NCI-H345 treated with DMSO at 0.1 percent for 48 hours (cell line): ENCODE measurements at regions not wholly inside any gene's neighbourhood (a gene's known extent, or its start where the extent isn't known, plus 50 kb on each side); places are given as distances from the start of the nearest gene placed in this dataset.
"Not testable (repeated sequence)": the region's sequence is repeated elsewhere in the genome, so short reads cannot be mapped to it uniquely, and the experiment has no call there.

Experiments
- DNase-seq: peaks from one replicate; lab custom pipeline; 2025; ENCODE audit not compliant: unreplicated experiment; lab: John Stamatoyannopoulos, UW

DNA sequence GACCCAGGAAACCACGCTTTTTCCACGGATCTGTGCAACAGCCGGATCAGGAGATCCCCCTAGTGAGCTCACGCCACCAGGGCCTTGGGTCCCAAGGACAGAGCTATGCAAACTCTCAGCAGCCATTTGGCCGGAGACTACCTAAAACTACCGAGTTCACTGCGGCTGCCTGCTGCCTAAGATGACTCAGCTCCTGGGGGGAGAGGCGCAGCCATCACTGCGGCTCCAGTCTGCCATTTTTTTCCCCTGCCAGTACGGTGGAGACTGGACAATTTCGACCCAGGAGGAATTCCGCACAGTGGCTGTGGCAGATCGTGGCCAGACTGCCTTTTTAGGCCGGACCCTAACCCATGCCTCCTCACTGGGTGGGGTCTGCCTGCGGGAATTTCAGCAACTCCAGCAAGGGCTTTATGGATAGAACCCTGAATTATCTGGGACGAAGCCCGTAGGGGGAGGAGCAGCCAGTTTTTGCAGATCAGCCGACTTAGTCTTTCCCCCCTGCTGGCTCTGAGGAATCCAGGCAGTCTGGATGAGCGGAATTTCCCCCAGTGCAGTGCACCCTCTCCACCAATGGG, 424.9 kb upstream of the UBE2E3 start:
- no peak for DNase-seq

DNA sequence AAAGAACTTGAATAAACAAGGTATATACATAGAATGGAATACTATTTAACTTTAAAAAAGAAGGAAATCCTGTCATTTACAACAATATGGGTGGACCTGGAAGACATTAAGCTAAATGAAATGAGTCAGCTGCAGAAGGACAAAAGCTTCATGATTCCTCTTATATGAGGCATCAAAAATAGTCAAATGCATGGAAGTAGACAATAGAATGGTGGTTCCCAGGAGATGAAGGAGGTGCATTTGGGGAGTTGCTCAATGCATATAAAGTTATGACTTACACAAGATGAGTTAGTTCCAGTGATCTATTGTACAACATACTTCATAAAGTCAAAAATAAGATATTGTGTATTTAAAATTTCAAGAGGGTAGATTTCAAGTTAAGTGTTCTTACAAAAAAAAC, 426.1 kb upstream of the UBE2E3 start:
- DNase-seq, result no peak

DNA sequence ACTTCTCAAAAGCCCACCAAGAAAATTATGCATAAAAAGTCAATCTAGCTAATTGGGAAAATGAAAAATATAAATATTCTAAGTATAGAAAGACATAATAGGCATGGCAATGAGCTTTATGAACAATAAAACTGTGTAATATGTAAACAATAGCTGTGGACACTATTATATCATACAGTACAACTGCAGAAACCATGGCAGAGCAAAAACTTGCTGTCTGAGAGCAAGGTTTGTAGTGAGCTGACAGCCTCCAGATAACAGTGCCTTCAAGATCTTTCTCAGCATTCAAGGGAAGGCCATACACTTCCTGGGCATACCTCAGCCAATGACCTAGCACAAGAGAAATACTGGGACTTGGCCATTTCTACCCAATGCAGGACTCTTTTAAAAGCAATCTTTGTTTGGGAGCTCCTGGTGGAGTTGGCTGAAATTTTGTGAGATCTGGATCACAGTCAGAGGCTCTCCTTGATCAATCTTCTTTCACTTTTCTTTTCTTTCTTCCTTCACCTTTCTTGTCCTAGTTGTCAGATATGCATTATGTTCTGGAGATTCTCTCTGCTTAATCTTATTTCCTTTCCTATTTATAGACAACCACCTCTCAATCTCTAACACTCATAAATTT, 427.2 kb upstream of the UBE2E3 start:
- DNase-seq, result no peak

DNA sequence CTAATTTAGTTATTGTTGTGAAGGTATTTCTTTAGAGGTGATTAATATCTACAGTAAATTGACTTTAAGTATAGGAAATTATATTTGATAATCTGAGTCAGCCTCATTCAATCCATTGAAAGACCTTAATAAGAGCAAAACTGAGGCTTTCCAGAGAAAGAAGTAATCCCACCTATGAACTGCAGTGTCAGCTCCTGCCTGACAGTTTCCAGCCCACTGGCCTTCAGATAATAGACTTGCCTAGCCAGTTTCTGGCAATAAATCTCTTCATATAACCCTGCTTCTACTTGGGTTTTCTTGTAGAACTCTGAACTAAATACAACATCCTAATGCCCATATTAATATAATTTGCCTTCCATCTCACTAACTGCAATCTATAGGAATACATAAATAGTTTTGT, 437.9 kb upstream of the UBE2E3 start:
- DNase-seq, result no peak

DNA sequence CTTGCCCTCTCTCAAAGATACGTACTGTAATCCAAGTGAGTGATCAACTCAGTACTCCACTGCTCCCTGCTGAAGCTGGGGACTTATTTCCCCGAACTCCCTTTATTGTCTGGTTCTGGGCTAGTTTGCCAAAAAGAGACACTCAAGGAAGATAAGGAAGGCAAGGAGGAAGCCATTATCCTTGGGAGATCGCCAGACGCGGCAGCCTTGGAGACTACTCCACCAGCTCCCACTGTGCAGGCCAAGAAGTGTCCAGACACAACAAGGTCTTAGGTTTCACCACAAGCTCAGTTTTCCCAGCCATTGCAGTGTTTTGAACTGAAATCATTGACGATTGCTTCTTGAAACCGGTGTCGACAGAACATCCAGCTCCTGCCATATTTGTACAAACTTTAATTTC, 439.6 kb upstream of the UBE2E3 start:
- no peak for DNase-seq

DNA sequence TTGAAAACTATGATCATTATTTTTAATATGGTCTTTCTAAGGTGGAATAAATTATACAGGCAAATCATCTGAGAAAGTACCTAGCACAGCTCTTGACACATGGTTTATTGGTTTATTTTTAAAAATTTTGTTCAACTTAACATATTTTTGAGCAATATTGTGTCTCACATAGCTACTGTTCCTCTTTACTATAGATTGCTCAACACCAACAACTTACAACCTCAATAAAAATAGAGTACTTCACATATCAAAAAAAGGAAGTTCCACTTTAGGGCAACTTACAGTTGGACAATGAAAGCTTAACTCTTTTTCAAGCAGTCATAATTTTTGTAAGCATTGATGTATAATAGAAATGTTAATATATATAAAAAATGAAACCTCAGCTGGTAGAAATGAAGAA, 440.9 kb upstream of the UBE2E3 start:
- no peak for DNase-seq

DNA sequence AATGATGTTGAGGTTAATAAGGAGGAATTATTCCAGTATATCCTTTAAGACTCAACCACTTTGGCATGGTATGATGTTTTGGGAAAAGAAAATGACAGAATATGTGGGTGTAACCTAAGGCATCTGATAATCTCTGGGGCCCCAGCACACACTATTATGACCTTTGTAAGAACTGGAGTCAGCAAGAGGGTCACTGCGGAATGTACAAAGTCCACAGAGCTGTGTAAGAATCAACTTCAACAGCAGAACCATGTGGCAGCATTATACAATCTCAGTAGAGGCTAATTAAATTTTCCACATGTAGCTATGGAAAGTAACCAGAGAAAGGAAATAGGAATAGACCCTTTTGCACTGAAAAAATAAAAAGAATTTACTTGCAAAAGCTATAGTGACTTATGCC, 445.1 kb upstream of the UBE2E3 start:
- DNase-seq, result no peak

DNA sequence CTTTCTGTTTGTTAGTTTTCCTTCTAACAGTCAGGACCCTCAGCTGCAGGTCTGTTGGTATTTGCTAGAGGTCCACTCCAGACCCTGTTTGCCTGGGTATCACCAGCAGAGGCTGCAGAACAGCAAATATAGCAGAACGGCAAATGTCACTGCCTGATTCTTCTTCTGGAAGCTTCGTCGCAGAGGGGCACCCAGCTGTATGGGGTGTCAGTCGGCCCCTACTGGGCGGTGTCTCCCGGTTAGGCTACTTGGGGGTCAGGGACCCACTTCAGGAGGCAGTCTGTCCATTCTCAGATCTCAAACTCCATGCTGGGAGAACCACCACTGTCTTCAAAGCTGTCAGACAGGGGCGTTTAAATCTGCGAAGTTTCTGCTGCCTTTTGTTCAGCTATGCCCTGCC, 448.6 kb upstream of the UBE2E3 start:
- DNase-seq, result not testable (repeated sequence)

DNA sequence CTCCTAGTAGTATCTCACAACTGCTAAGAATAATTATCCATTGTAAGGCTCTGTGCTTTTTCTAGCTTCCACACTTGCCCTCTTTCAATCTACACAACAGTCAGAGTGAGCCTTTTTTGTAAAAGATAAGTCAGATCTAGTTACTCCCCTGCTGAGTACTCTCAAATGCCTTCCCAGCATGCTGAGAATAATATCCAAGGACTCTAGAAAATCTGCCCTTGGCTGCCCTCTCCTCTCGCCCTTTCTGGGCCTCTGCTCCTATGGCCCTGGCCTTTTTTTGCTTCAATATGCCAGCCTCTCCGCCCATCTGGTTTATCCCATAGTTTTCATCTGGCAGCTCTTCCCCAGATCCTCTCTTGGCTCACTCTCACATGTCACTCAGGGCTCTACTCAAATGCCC, 455.9 kb upstream of the UBE2E3 start:
- no peak for DNase-seq

DNA sequence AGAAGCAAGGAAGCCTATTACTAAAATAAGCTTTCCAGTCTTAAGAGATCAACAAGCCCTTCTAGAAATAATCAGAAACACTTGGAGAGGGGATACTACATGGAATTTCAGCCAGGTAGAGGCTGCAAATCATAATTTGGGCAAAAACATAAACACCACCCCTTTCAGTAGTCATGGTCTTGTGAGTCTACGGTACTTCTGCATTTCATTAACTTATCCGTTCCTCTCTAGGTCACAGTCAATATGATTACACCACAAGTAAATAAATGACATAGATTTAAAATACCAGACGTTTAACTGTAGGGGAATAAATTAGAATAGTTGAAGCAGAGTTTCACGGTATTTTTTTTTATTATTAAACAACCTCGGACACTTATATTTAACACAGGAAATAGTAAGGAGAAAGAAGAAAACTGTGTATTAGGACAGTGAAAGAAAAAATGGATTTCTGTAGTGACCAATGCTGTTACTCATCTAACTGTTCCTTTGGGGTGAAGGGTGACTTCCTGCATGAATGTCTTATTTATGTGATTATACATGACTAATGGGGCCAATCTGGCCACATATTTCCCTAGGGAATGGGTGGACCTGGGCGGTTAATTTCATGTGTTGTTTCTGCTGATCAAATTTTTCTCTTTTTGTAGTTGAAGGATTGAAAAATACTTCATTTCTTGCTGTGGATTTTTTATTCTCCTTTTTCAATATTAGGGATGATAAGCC, 456.6 kb upstream of the UBE2E3 start:
- DNase-seq, result no peak

DNA sequence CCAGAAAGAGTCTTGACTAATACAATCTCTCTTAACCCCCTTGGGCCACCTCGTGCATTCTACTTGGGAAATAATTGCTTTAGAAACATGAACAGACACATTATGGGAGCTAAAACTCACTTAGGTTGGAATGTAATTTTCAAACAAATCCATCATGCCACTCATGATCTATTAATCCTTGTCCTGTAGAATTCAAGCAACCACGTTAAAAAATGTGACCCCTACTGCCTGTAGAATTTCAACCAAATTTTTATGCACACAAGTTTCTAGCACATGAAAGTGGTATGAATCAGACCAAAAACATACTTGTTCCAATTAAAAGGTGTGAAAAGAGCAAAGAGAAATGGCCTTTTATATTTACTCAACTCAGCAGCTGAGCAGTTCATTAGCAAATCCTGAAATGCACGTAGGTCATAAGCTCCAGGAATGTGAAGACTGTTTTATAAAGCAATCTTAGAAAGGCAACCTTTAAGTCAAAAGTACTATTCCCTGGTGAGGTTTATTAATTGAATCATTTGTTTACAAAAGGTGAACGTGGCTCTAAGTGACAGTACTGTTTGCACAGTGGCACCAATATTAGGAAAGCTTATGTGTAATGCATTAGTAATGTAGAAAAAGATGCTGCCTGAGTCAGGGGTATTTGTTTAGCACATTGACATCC, 459.4 kb upstream of the UBE2E3 start:
- DNase-seq, result no peak

DNA sequence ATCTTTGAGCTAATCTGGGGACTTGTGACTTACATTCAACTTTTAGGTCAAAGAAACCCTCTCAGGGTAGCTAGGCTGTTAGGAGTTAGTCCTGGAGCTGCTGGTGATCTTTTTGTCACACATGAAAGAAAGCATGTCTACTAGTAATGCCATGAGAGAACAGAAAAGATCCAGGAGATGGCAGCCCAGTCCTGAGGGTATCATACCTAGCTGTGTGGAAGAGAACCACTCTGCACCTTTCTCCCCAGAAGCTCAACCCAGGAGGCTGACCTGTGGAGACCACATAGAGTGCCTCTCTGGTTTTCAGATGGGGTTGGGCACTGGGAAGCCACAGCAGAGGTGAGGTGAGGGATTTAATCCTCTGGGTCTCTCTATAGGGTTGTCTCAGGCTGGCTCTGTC, 460.2 kb upstream of the UBE2E3 start:
- no peak for DNase-seq

DNA sequence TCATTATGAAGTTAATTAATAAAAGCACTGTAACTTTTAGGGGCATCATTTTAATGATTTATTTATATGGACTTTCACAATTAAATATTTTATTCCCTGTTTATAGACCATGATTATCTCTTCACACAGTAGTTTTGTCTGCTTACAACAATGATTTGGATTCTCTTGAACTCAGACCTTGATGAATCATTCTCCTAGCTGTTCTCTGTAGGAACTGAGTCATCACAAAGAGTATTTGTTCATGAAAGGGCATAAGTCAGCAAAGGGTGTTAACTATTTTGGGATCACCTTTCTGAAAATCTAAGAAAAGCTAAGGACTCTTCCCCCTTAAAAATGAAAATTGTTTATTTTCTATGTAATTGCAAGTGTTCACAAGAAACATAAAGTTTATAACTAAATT, 461.1 kb upstream of the UBE2E3 start:
- DNase-seq, result no peak

DNA sequence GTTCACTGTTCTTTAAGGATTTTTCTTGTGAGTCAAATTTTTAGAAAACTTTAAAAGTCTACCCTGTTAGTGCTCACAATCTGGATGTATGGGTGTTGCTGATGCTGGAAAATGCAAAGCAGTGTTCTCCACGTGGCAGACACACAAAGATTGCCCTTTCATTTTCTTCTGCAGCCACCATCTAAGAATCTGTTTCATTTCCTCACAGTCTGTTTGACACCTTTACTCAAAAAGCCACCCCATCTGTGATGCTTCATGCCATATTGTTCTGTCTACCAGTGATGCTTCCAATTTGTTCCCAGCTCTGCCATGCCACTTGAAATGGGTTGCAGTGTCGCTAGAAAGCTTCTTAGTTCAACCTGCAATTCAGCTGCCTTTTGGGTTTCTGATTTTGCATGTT, 464.2 kb upstream of the UBE2E3 start:
- no peak for DNase-seq

DNA sequence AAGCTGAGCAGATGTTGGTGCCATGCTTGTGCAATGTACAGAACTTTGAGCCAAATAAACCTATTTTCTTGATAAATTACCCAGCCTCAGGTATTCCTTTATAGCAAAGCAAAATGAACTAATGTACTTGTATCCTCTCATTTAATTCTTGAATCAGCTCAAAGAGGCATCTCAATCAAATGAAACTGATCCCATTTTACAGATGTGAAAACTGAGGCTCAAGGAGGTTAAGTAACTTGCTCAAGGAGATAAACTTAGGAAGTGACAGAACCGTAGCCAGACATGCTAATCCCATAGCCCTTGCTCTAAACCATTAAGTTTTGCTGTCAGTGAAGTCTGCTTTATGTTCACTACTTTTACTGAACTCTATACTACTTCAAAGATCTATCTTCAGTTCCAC, 467.0 kb upstream of the UBE2E3 start:
- no peak for DNase-seq

DNA sequence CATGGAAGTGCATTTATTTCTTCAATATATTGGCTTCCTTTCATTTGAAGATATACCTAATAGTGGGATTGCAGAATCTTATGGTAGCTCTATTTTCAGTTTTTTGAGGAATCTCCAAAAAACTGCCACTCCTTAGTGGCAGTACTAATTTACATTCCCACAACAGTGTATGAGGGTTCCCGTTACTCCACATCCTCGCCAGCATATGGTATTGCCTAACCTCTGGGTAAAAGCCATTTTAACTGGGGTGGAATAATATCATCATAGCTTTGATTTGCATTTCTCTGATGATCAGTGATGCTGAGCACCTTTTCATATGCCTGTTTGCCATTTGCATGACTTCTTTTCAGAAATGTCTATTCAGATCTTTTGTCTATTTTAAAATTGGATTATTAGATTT, 471.9 kb upstream of the UBE2E3 start:
- DNase-seq, result no peak

DNA sequence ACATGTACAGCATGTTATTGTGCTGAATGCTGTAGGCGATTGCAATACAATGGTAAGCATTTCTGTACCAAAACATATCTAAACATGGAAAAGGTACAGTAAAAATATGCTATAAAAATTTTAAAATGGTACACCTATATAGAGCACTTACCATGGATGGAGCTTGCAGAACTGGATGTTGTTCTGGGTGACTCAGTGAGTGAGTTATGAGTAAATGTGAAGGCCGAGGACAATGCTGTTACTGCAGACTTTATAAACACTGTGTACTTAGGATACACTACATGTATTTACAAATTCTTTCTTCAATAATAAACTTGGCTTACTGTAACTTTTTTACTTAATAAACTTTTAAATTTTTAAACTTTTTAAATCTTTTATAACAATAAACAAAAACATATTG, 473.4 kb upstream of the UBE2E3 start:
- DNase-seq, result no peak

DNA sequence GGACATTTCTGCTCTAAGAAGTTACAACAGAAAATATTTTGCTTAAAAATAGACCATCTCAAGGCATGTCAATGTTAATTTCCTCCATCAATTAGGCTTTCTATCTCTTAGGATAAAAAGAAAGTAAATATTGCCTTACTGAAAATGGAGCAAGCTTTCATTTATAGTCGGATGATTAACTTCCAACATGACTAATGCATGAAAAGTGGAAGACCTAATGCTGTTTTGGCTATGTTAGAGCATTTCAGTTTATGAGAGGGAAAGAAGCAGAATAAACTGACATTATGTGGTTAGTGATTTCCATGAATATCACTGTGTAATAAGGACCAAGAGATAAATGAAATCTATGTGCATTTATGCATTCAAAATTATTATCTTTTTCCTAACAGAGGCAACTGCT, 475.2 kb upstream of the UBE2E3 start:
- no peak for DNase-seq

DNA sequence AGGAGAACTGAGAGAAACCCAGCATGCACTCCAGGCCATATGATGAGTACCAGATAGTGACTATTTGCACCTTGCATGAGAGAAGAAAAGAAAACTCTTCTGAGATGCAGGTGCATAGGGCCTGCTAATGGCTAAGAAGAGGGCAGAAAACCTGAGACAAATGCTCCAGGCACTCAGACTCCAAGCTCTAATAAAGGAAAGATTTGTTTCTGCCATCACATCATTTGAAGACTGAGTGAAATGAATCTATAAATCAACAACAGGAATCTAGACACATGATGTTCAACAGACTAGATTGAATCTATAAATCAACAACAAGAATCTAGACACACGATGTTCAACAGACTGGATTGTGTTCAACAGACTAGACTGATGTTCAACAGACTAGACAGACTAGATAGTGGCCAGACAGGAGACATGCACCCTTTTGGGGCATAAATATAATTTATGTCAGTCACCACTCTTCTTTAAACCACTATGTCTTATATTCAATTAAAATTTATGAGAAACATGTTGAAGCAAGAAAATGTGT, 482.7 kb upstream of the UBE2E3 start:
- DNase-seq, result no peak

DNA sequence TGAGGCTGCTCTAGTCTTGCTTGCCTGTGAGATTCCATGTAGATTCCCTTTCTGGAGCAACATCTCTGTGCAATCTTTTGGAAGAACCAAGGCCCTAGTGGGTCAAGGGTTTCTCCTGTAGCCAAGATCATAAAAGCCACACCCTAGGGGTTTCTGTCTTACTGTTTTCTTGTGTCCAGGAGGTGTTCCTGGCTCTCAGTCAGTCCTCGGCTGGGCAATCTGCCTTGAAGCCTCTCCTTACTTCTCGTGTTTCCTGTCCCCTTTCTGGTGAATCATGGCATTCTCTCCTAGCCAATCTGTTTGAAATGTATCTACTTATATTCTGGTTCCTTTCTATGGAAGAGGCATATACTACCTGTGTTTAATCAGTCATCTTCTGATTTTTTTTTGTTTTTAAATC, 484.8 kb upstream of the UBE2E3 start:
- DNase-seq, result no peak

DNA sequence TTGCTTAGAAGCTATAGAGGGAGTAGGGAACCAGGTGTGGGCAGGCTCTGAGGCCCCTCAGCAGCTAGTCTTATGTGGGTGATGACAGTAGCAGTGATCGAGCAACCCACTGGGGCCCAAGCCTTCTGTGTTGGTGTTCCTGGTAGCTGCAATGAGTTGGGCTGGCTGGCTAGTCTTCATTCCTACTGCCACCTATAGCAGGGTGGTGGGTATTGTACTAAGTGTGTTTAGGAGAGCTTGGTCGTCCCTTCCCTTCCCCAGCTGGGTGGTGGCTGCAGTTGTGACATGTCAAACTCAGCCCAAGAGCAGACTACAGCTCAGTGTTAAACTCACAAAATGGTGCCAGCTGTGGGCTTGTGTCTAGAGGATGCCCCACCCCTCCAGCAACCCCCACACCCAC, 486.1 kb upstream of the UBE2E3 start:
- no peak for DNase-seq

DNA sequence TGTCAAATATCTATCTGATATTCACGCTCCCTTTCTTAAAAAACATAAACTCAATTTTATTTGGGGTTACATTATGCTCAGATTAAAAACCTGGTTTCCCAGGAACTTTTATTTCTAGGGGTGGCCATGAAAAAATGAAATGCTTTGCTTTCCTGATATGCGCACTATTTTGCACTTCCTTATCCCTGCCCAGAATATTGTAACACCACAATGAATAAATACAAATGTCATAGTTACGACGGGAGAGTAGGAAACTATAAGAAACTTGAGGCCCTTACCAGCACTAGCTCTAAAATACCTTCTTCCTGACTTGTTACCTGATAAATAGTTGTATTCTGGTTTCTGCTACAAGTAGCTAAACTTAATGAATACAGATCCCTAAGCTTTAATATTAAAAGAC, 475.6 kb upstream of the CWC22 start:
- DNase-seq, result no peak
